ENCODE measurements at regions not wholly inside any gene's neighbourhood (a gene's known extent, or its start where the extent isn't known, plus 50 kb on each side); places are given as distances from the start of the nearest gene placed in this dataset.
A peak's percentile ranks its signal among the peaks of the same experiment; 100 is the strongest.

GRCh38 chr15:77774350-77774749 is 141.6 kb upstream of the LINGO1 start:
- Mint-ChIP-seq H3K9me3 (no peaks in the 10 kb centered on the region), H3K4me1 (no peaks in the 10 kb centered on the region), H3K36me3 (ENCODE audit: low read depth) (no peaks in the 10 kb centered on the region), H3K27ac (peak overlapping the region; percentile 13), H3K27me3 (no peaks in the 10 kb centered on the region), H3K4me3 (no peak overlapping the region)
- POLR2A ChIA-PET = no interaction called here
- DNase-seq = no peak
- CTCF ChIA-PET = no interaction called here

DNA sequence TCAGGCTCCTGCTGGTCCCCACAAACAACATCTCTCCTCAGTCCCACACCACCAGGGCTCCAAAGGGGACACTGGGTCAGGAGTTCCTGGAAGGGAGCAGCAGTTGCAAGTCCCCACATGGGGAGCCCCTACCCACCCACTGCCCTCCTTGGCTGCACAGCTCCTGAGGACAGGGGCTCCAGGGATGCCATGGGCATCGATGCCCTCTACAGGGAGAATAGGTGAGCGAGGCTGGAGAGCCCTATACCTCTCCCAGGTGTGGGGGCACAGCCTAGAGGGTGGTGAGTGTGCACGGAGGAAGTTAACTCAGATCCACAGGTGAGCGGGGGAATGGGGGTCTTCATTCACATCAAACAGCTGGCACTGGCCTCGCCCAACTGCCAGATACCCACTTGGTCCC is 141.2 kb upstream of the LINGO1 start:
- no peaks in the 10 kb centered on the region for H3K27me3 Mint-ChIP-seq
- CTCF ChIA-PET = no interaction called here
- no peak overlapping the region for H3K4me3 Mint-ChIP-seq
- no peaks in the 10 kb centered on the region for H3K9me3 Mint-ChIP-seq
- H3K4me1 Mint-ChIP-seq = no peaks in the 10 kb centered on the region
- POLR2A ChIA-PET = no interaction called here
- no peak for DNase-seq
- no peak overlapping the region for H3K27ac Mint-ChIP-seq
- no peaks in the 10 kb centered on the region for H3K36me3 Mint-ChIP-seq (ENCODE audit: low read depth)

DNA sequence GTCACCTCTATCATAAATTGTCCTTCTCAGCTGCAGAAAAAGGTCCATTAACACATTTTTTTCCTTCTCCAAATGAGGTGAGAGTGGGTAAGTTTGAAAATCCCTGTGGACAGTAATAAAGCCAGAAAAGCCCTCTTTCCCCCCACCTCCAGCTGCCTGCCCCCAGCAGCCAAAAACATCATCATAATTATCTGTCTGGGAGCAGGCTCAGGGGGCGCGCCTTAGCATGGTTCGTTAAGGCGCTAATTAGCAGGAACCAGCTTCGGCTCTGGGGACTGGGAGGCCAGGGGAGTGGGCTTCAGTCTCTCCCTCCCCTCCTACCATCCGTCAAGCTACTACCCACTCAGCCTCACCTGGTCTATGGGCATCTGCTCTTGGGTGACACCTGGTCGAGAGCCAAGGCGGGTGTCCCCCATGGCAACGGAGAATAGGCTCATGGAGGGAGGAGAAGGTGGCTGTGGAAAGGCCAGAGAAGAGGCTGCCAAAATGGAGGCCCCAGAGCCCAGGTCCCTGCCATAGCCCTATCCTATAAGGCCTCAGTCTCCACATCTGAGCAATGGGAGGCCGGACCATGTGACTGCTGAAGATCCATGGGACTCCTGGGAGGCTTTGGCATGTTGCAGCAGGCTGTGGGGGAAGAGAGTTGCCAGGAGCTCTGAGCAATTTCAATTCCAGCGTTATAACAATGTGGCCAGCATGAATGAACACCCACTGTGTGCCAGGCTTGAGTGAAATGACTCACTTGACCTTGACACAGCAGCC is 140.1 kb upstream of the LINGO1 start:
- ChIA-PET POLR2A (no interaction called here), CTCF (interaction anchor here (1.7 kb wide), 1 partner anchor 48 kb away, joined by 3 read pairs; no protein-coding TSS in a partner anchor)
- no peak for DNase-seq
- no peaks in the 10 kb centered on the region for H3K27me3 Mint-ChIP-seq
- no peaks in the 10 kb centered on the region for H3K36me3 Mint-ChIP-seq (ENCODE audit: low read depth)
- H3K27ac Mint-ChIP-seq = no peak overlapping the region
- no peak overlapping the region for H3K4me3 Mint-ChIP-seq
- no peaks in the 10 kb centered on the region for H3K9me3 Mint-ChIP-seq
- no peaks in the 10 kb centered on the region for H3K4me1 Mint-ChIP-seq

GRCh38 chr15:77771616-77772015 is 138.9 kb upstream of the LINGO1 start:
- H3K27ac Mint-ChIP-seq = no peak overlapping the region
- H3K27me3 Mint-ChIP-seq = peaks cover 11% of the 10 kb centered on the region
- no peak for DNase-seq
- POLR2A ChIA-PET = no interaction called here
- no peak overlapping the region for H3K4me3 Mint-ChIP-seq
- H3K36me3 Mint-ChIP-seq (ENCODE audit: low read depth) = no peaks in the 10 kb centered on the region
- CTCF ChIA-PET = interaction anchor here (1.7 kb wide), 1 partner anchor 49 kb away, joined by 3 read pairs; no protein-coding TSS in a partner anchor
- no peaks in the 10 kb centered on the region for H3K4me1 Mint-ChIP-seq
- H3K9me3 Mint-ChIP-seq = no peaks in the 10 kb centered on the region

DNA sequence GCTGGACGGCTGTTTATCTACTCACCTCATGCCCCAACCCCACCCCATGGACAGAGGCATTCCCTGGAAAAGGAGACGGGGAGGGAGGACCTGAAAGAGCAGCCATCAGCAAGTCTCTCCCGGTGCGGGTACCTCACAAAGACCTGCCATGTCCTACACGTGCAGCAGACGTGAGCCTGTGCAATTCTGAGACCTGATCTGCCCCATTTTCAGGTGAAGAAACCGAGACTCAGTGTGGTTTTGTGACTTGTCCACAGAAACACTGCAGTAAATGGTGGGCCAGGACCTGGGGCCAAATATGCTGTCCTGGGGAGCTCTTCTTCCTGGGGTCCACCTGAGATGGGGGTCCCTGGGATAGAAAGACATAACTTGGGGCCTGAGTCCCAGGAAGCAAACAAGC is 137.0 kb upstream of the LINGO1 start:
- DNase-seq = no peak
- H3K27me3 Mint-ChIP-seq = peaks cover 19% of the 10 kb centered on the region
- no peak overlapping the region for H3K27ac Mint-ChIP-seq
- ChIA-PET CTCF (no interaction called here), POLR2A (no interaction called here)
- H3K4me3 Mint-ChIP-seq = no peak overlapping the region
- H3K4me1 Mint-ChIP-seq = no peaks in the 10 kb centered on the region
- H3K9me3 Mint-ChIP-seq = no peaks in the 10 kb centered on the region
- H3K36me3 Mint-ChIP-seq (ENCODE audit: low read depth) = no peaks in the 10 kb centered on the region

DNA sequence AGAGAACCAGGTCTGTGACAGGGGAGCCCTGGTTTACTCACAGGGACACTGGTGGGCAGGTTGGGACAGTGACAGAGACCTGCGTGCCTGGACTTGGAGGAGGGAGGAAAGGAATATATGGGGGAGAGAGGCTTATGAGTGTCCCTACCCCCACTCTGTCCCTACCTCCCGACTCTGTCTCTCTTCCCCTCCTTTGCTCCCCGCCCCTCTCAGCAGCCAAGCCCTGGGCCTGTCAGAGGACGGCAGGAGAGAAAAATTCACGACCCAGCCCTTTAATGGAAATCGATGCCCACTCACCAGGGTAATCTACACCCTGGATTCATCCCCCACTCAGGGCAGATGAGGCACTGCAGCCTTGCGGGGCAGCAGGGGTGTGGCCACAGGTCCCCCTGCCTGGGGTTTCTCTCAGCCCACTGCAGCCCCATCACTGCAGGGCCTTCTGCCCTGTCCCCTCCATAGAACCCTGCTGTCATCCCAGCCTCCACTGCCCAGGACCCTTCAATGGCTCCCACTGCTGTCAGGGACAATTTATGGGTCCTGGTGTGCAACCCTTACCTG is 135.9 kb upstream of the LINGO1 start:
- DNase-seq = no peak
- Mint-ChIP-seq H3K36me3 (ENCODE audit: low read depth) (no peaks in the 10 kb centered on the region), H3K27ac (no peak overlapping the region), H3K4me1 (no peaks in the 10 kb centered on the region), H3K9me3 (no peaks in the 10 kb centered on the region), H3K27me3 (peaks cover 21% of the 10 kb centered on the region), H3K4me3 (no peak overlapping the region)
- ChIA-PET POLR2A (no interaction called here), CTCF (no interaction called here)

DNA sequence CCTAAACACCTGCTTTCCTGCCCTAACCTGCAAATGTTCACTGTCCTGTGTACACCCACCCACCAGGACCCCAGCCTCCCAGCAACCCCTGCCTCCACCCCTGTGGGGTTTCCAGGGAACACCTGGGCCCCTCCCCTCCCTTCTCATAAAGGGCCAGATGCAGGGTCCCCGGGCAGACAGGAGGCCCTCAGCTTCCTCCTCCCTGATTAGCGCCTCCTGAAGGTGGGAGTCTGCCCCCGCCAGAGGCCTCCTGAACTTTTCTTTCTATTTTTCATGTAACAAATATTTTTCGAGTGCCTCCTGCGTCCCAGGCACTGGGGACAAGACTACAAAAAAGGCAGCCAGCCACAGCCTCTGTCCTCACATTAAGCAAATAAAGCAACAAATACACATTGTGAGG is 135.4 kb upstream of the LINGO1 start:
- Mint-ChIP-seq H3K9me3 (no peaks in the 10 kb centered on the region), H3K4me1 (no peaks in the 10 kb centered on the region), H3K27me3 (peaks cover 21% of the 10 kb centered on the region), H3K4me3 (no peak overlapping the region), H3K27ac (no peak overlapping the region), H3K36me3 (ENCODE audit: low read depth) (no peaks in the 10 kb centered on the region)
- DNase-seq = no peak
- POLR2A ChIA-PET = no interaction called here
- CTCF ChIA-PET = no interaction called here

GRCh38 chr15:77764095-77764494 is 131.4 kb upstream of the LINGO1 start:
- POLR2A ChIA-PET = no interaction called here
- CTCF ChIA-PET = no interaction called here
- Mint-ChIP-seq H3K4me1 (no peaks in the 10 kb centered on the region), H3K27ac (no peak overlapping the region), H3K27me3 (peaks cover 21% of the 10 kb centered on the region), H3K4me3 (no peak overlapping the region), H3K9me3 (no peaks in the 10 kb centered on the region), H3K36me3 (ENCODE audit: low read depth) (no peaks in the 10 kb centered on the region)
- no peak for DNase-seq

DNA sequence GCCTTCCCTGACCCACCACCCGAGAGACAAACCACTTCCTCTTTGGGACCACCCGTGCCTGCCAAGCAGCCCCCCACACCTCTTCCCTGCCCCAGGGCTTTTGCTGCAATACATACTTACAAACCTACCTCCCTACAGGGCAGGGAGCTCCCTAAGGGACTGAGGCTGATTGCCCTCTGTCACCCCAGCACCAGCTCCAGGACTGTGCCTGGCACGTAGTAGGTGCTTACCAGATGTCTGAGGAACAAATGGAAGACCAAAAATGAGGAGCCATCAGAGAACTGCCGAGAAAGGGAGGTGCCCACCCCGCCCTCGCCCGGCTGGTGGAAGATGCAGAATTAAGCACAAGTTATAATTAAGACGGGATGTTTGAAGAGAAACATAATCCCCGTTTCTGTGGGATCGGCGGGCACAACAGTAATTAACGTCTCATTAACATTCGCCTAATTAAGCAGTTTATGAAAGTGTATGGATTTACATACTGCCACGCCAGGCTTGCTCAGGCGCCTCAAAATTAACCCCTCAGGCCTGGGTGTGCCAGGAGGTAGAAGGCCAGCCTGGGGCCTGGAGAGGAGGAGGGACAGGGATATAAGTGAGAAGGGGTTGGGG is 130.1 kb upstream of the LINGO1 start:
- Mint-ChIP-seq H3K9me3 (no peaks in the 10 kb centered on the region), H3K27me3 (peaks cover 21% of the 10 kb centered on the region), H3K4me1 (no peaks in the 10 kb centered on the region), H3K36me3 (ENCODE audit: low read depth) (no peaks in the 10 kb centered on the region), H3K4me3 (no peak overlapping the region), H3K27ac (no peak overlapping the region)
- CTCF ChIA-PET = no interaction called here
- POLR2A ChIA-PET = no interaction called here
- DNase-seq = no peak

- ChIA-PET POLR2A (no interaction called here), CTCF (no interaction called here)
- Mint-ChIP-seq H3K27me3 (peaks cover 5% of the 10 kb centered on the region), H3K4me1 (no peaks in the 10 kb centered on the region), H3K4me3 (no peak overlapping the region), H3K36me3 (ENCODE audit: low read depth) (no peaks in the 10 kb centered on the region), H3K9me3 (no peaks in the 10 kb centered on the region), H3K27ac (no peak overlapping the region)
- DNase-seq = no peak
These were observed 127.3 kb upstream of the LINGO1 start for GRCh38 chr15:77759896-77760592.

DNA sequence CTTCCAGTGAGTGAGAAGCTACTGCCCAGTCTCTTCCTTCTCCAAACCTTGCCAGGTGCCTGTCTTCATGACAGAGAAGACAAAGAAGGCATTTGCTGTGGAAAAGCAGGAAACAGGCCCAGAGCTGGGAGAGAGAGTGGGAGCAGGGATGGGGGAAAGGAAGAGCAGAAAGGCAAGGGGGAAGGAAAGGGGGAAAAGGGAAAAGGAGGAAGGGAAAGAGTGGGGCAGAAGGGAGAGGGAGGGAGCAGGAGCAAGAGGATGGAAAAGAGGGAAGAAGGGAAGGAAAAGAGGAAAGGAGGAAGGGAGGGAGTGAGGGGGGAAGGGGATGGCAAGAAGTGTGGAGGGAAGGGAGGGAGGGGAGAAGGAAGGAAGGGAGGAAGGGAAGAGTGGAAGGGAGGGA is 121.2 kb upstream of the LINGO1 start:
- ChIA-PET CTCF (interaction anchor here (0.7 kb wide), 1 partner anchor 31 kb away, joined by 5 read pairs; no protein-coding TSS in a partner anchor), POLR2A (no interaction called here)
- Mint-ChIP-seq H3K27ac (no peak overlapping the region), H3K4me1 (no peaks in the 10 kb centered on the region), H3K9me3 (no peaks in the 10 kb centered on the region), H3K27me3 (peaks cover 2% of the 10 kb centered on the region), H3K4me3 (no peak overlapping the region), H3K36me3 (ENCODE audit: low read depth) (no peaks in the 10 kb centered on the region)
- DNase-seq = no peak

GRCh38 chr15:77753281-77753873 is 120.7 kb upstream of the LINGO1 start:
- no peaks in the 10 kb centered on the region for H3K9me3 Mint-ChIP-seq
- no peaks in the 10 kb centered on the region for H3K36me3 Mint-ChIP-seq (ENCODE audit: low read depth)
- H3K27ac Mint-ChIP-seq = no peak overlapping the region
- H3K4me1 Mint-ChIP-seq = no peaks in the 10 kb centered on the region
- H3K4me3 Mint-ChIP-seq = no peak overlapping the region
- ChIA-PET CTCF (interaction anchor here (0.7 kb wide), 1 partner anchor 30 kb away, joined by 5 read pairs; no protein-coding TSS in a partner anchor), POLR2A (no interaction called here)
- peaks cover 2% of the 10 kb centered on the region for H3K27me3 Mint-ChIP-seq
- DNase-seq = peak; percentile 8

GRCh38 chr15:77749998-77750540 is 117.4 kb upstream of the LINGO1 start:
- no peaks in the 10 kb centered on the region for H3K4me1 Mint-ChIP-seq
- no peaks in the 10 kb centered on the region for H3K36me3 Mint-ChIP-seq (ENCODE audit: low read depth)
- POLR2A ChIA-PET = no interaction called here

More at GRCh38 chr15:77749998-77750540, 117.4 kb upstream of the LINGO1 start:
- Mint-ChIP-seq H3K4me3 (no peak overlapping the region), H3K27ac (no peak overlapping the region), H3K27me3 (no peaks in the 10 kb centered on the region), H3K9me3 (no peaks in the 10 kb centered on the region)
- no peak for DNase-seq
- CTCF ChIA-PET = no interaction called here

Measured in activated CD4-positive, alpha-beta T cell treated with anti-CD3 and anti-CD28 coated beads, Interleukin-2, amount 10 ng/mL, durations not matched to agents 7 days and 5 days (primary cell).